ENCODE measurements at regions not wholly inside any gene's neighbourhood (a gene's known extent, or its start where the extent isn't known, plus 50 kb on each side); places are given as distances from the start of the nearest gene placed in this dataset.
"Not testable (repeated sequence)": the region's sequence is repeated elsewhere in the genome, so short reads cannot be mapped to it uniquely, and the experiment has no call there.

GRCh38 chrX:3914813-3915212, 201.4 kb upstream of the PRKX start:
- H3K27ac ChIP-seq (ENCODE audit: low read depth in 1 of 2, low read length in 2 of 2); H3K9me3 ChIP-seq (ENCODE audit: control insufficient read depth, low read length); H3K4me3 ChIP-seq (ENCODE audit: low read length in 2 of 2); H3K27me3 ChIP-seq (ENCODE audit: control insufficient read depth in 1 of 2, insufficient read depth in 2 of 2, low read length in 1 of 2); intact Hi-C loops (cut with DNase I); DNase-seq; H3K4me1 ChIP-seq (ENCODE audit: control insufficient read depth in 1 of 2, insufficient read depth in 2 of 2, low read length in 2 of 2); ATAC-seq (ENCODE audit: low FRiP score); H3K36me3 ChIP-seq (ENCODE audit: control insufficient read depth in 1 of 2, insufficient read depth in 2 of 2, low read length in 1 of 2): not testable (repeated sequence)
- no CpG with 5 or more reads among the region's 28 CpGs for WGBS, 2 donors

- DNase-seq; H3K4me3 ChIP-seq (ENCODE audit: low read length in 2 of 2); ATAC-seq (ENCODE audit: low FRiP score); H3K36me3 ChIP-seq (ENCODE audit: control insufficient read depth in 1 of 2, insufficient read depth in 2 of 2, low read length in 1 of 2); H3K4me1 ChIP-seq (ENCODE audit: control insufficient read depth in 1 of 2, insufficient read depth in 2 of 2, low read length in 2 of 2); H3K27ac ChIP-seq (ENCODE audit: low read depth in 1 of 2, low read length in 2 of 2); H3K9me3 ChIP-seq (ENCODE audit: control insufficient read depth, low read length); H3K27me3 ChIP-seq (ENCODE audit: control insufficient read depth in 1 of 2, insufficient read depth in 2 of 2, low read length in 1 of 2); intact Hi-C loops (cut with DNase I): not testable (repeated sequence)
- WGBS, 2 donors, result no CpG with 5 or more reads among the region's 13 CpGs
Observed at GRCh38 chrX:3914059-3914458, 200.6 kb upstream of the PRKX start.

- DNase-seq; H3K36me3 ChIP-seq (ENCODE audit: control insufficient read depth in 1 of 2, insufficient read depth in 2 of 2, low read length in 1 of 2); ATAC-seq (ENCODE audit: low FRiP score); H3K9me3 ChIP-seq (ENCODE audit: control insufficient read depth, low read length); H3K27me3 ChIP-seq (ENCODE audit: control insufficient read depth in 1 of 2, insufficient read depth in 2 of 2, low read length in 1 of 2); H3K4me1 ChIP-seq (ENCODE audit: control insufficient read depth in 1 of 2, insufficient read depth in 2 of 2, low read length in 2 of 2); intact Hi-C loops (cut with DNase I); H3K4me3 ChIP-seq (ENCODE audit: low read length in 2 of 2); H3K27ac ChIP-seq (ENCODE audit: low read depth in 1 of 2, low read length in 2 of 2): not testable (repeated sequence)
- no CpG with 5 or more reads among the region's 6 CpGs for WGBS, 2 donors
Observed at GRCh38 chrX:3911012-3911411, 197.6 kb upstream of the PRKX start.

GRCh38 chrX:3910611-3911010, 197.2 kb upstream of the PRKX start:
- H3K27me3 ChIP-seq (ENCODE audit: control insufficient read depth in 1 of 2, insufficient read depth in 2 of 2, low read length in 1 of 2); intact Hi-C loops (cut with DNase I); H3K27ac ChIP-seq (ENCODE audit: low read depth in 1 of 2, low read length in 2 of 2); H3K4me1 ChIP-seq (ENCODE audit: control insufficient read depth in 1 of 2, insufficient read depth in 2 of 2, low read length in 2 of 2); H3K36me3 ChIP-seq (ENCODE audit: control insufficient read depth in 1 of 2, insufficient read depth in 2 of 2, low read length in 1 of 2); ATAC-seq (ENCODE audit: low FRiP score); DNase-seq; H3K9me3 ChIP-seq (ENCODE audit: control insufficient read depth, low read length); H3K4me3 ChIP-seq (ENCODE audit: low read length in 2 of 2): not testable (repeated sequence)
- no CpG with 5 or more reads among the region's 5 CpGs for WGBS, 2 donors

GRCh38 chrX:3905522-3906258, 192.2 kb upstream of the PRKX start:
- ATAC-seq (ENCODE audit: low FRiP score); H3K27ac ChIP-seq (ENCODE audit: low read depth in 1 of 2, low read length in 2 of 2); DNase-seq; H3K4me1 ChIP-seq (ENCODE audit: control insufficient read depth in 1 of 2, insufficient read depth in 2 of 2, low read length in 2 of 2); H3K36me3 ChIP-seq (ENCODE audit: control insufficient read depth in 1 of 2, insufficient read depth in 2 of 2, low read length in 1 of 2); intact Hi-C loops (cut with DNase I); H3K27me3 ChIP-seq (ENCODE audit: control insufficient read depth in 1 of 2, insufficient read depth in 2 of 2, low read length in 1 of 2); H3K4me3 ChIP-seq (ENCODE audit: low read length in 2 of 2); H3K9me3 ChIP-seq (ENCODE audit: control insufficient read depth, low read length): not testable (repeated sequence)
- 85% methylated on average over 10 of the region's 19 CpGs; no CpG with 5 or more reads in 1 of the 2 donors for WGBS, 2 donors

GRCh38 chrX:3902222-3902621, 188.8 kb upstream of the PRKX start:
- intact Hi-C loops (cut with DNase I); H3K4me1 ChIP-seq (ENCODE audit: control insufficient read depth in 1 of 2, insufficient read depth in 2 of 2, low read length in 2 of 2); H3K27me3 ChIP-seq (ENCODE audit: control insufficient read depth in 1 of 2, insufficient read depth in 2 of 2, low read length in 1 of 2); H3K9me3 ChIP-seq (ENCODE audit: control insufficient read depth, low read length); H3K36me3 ChIP-seq (ENCODE audit: control insufficient read depth in 1 of 2, insufficient read depth in 2 of 2, low read length in 1 of 2); DNase-seq; H3K4me3 ChIP-seq (ENCODE audit: low read length in 2 of 2); ATAC-seq (ENCODE audit: low FRiP score); H3K27ac ChIP-seq (ENCODE audit: low read depth in 1 of 2, low read length in 2 of 2): not testable (repeated sequence)
- 92% methylated on average over 5 of the region's 11 CpGs; no CpG with 5 or more reads in 1 of the 2 donors for WGBS, 2 donors

GRCh38 chrX:3896755-3897154, 183.3 kb upstream of the PRKX start:
- WGBS, 2 donors, result no CpG with 5 or more reads among the region's 4 CpGs
- H3K27me3 ChIP-seq (ENCODE audit: control insufficient read depth in 1 of 2, insufficient read depth in 2 of 2, low read length in 1 of 2); intact Hi-C loops (cut with DNase I); H3K9me3 ChIP-seq (ENCODE audit: control insufficient read depth, low read length); H3K4me1 ChIP-seq (ENCODE audit: control insufficient read depth in 1 of 2, insufficient read depth in 2 of 2, low read length in 2 of 2); H3K27ac ChIP-seq (ENCODE audit: low read depth in 1 of 2, low read length in 2 of 2); DNase-seq; H3K36me3 ChIP-seq (ENCODE audit: control insufficient read depth in 1 of 2, insufficient read depth in 2 of 2, low read length in 1 of 2); ATAC-seq (ENCODE audit: low FRiP score); H3K4me3 ChIP-seq (ENCODE audit: low read length in 2 of 2): not testable (repeated sequence)

GRCh38 chrX:3882553-3882920, 169.1 kb upstream of the PRKX start:
- not testable (repeated sequence) for H3K4me3 ChIP-seq (ENCODE audit: low read length in 2 of 2)

GRCh38 chrX:3881898-3882552, 168.6 kb upstream of the PRKX start:
- peak; percentile 57 for ATAC-seq (ENCODE audit: low FRiP score)
- WGBS, 2 donors, result no CpG with 5 or more reads among the region's 91 CpGs
- H3K36me3 ChIP-seq (ENCODE audit: control insufficient read depth in 1 of 2, insufficient read depth in 2 of 2, low read length in 1 of 2); H3K27me3 ChIP-seq (ENCODE audit: control insufficient read depth in 1 of 2, insufficient read depth in 2 of 2, low read length in 1 of 2); H3K27ac ChIP-seq (ENCODE audit: low read depth in 1 of 2, low read length in 2 of 2); H3K4me3 ChIP-seq (ENCODE audit: low read length in 2 of 2); DNase-seq; H3K9me3 ChIP-seq (ENCODE audit: control insufficient read depth, low read length); H3K4me1 ChIP-seq (ENCODE audit: control insufficient read depth in 1 of 2, insufficient read depth in 2 of 2, low read length in 2 of 2); intact Hi-C loops (cut with DNase I): not testable (repeated sequence)

More at GRCh38 chrX:3882553-3882920, 169.1 kb upstream of the PRKX start:
- ATAC-seq (ENCODE audit: low FRiP score); H3K27me3 ChIP-seq (ENCODE audit: control insufficient read depth in 1 of 2, insufficient read depth in 2 of 2, low read length in 1 of 2); H3K36me3 ChIP-seq (ENCODE audit: control insufficient read depth in 1 of 2, insufficient read depth in 2 of 2, low read length in 1 of 2); intact Hi-C loops (cut with DNase I); H3K27ac ChIP-seq (ENCODE audit: low read depth in 1 of 2, low read length in 2 of 2); H3K9me3 ChIP-seq (ENCODE audit: control insufficient read depth, low read length); H3K4me1 ChIP-seq (ENCODE audit: control insufficient read depth in 1 of 2, insufficient read depth in 2 of 2, low read length in 2 of 2); DNase-seq: not testable (repeated sequence)
- WGBS, 2 donors, result 38% methylated on average over 1 of the region's 5 CpGs; no CpG with 5 or more reads in 1 of the 2 donors
